Bronchial epithelial cell (primary cell): ENCODE measurements at regions not wholly inside any gene's neighbourhood (a gene's known extent, or its start where the extent isn't known, plus 50 kb on each side); places are given as distances from the start of the nearest gene placed in this dataset.

Source experiments
- DNase-seq: peaks from one replicate; pipeline ENCODE4 v3.0.0-alpha.2; 2010; ENCODE audit warnings: low read depth
- FAIRE-seq: peaks from 2 replicates; lab custom pipeline; 2011; peaks lifted over from hg19 to GRCh38; lab: Jason Lieb, UNC
- H3K27me3 ChIP-seq: 2 replicates; pipeline ENCODE4 v1.5.1; 2011; ENCODE audit warnings: low read length; ENCODE audit not compliant: control insufficient read depth, insufficient read depth
- H3K36me3 ChIP-seq: 2 replicates; pipeline ENCODE4 v1.5.1; 2011; ENCODE audit warnings: low read length; ENCODE audit not compliant: control insufficient read depth, insufficient read depth
- H3K4me3 ChIP-seq: 2 replicates; pipeline ENCODE4 v1.5.1; 2011; ENCODE audit warnings: mild to moderate bottlenecking, low read depth, low read length, control low read depth
- CTCF ChIP-seq: IDR thresholded peaks from 2 replicates; pipeline ENCODE4 v1.5.1; 2011; ENCODE audit warnings: mild to moderate bottlenecking, moderate library complexity, low read length, control low read depth, inconsistent platforms; ENCODE audit not compliant: insufficient read depth, severe bottlenecking

GRCh38 chr14:87066221-87066817, 926.7 kb downstream of the GALC start:
- FAIRE-seq, result no peak
- Histone ChIP-seq H3K4me3 (no peak overlapping the region), H3K36me3 (no peaks in the 10 kb centered on the region), H3K27me3 (no peaks in the 10 kb centered on the region)
- peak; percentile 41 for TF ChIP-seq CTCF
- DNase-seq, result peak; percentile 22

GRCh38 chr14:87065366-87065765, 927.6 kb downstream of the GALC start:
- H3K4me3 ChIP-seq, result no peak overlapping the region
- DNase-seq (no peak), FAIRE-seq (no peak)
- H3K36me3 ChIP-seq, result no peaks in the 10 kb centered on the region
- no peak for TF ChIP-seq CTCF
- no peaks in the 10 kb centered on the region for H3K27me3 ChIP-seq

- DNase-seq, result peak; percentile 61
- TF ChIP-seq CTCF, result no peak
- no peak for FAIRE-seq
Observed at GRCh38 chr14:87063181-87063580, 929.8 kb downstream of the GALC start.

GRCh38 chr14:87060405-87060804, 932.6 kb downstream of the GALC start:
- no peaks in the 10 kb centered on the region for H3K36me3 ChIP-seq
- no peak for DNase-seq
- no peaks in the 10 kb centered on the region for H3K27me3 ChIP-seq
- FAIRE-seq, result no peak
- TF ChIP-seq CTCF, result no peak
- H3K4me3 ChIP-seq, result no peak overlapping the region

More at GRCh38 chr14:87063181-87063580, 929.8 kb downstream of the GALC start:
- Histone ChIP-seq H3K36me3 (no peaks in the 10 kb centered on the region), H3K4me3 (no peak overlapping the region), H3K27me3 (no peaks in the 10 kb centered on the region)

- Histone ChIP-seq H3K36me3 (no peaks in the 10 kb centered on the region), H3K4me3 (no peak overlapping the region), H3K27me3 (no peaks in the 10 kb centered on the region)
- no peak for FAIRE-seq
- no peak for DNase-seq
- no peak for TF ChIP-seq CTCF
Observed at GRCh38 chr14:87059060-87059839, 933.7 kb downstream of the GALC start.

- Histone ChIP-seq H3K27me3 (no peaks in the 10 kb centered on the region), H3K36me3 (no peaks in the 10 kb centered on the region), H3K4me3 (no peak overlapping the region)
- DNase-seq (no peak), FAIRE-seq (no peak)
- TF ChIP-seq CTCF, result no peak
Observed at GRCh38 chr14:87055007-87055406, 938.0 kb downstream of the GALC start.
